Left colon (tissue), 2 donors: ENCODE measurements at regions not wholly inside any gene's neighbourhood (a gene's known extent, or its start where the extent isn't known, plus 50 kb on each side); places are given as distances from the start of the nearest gene placed in this dataset.
A peak's percentile ranks its signal among the peaks of the same experiment; 100 is the strongest.

Experiments
- ATAC-seq: fragments of 200-7000 bp; cut with Tn5 transposase; one replicate; pipeline ENCODE4 v1.9.1; 2020; ENCODE audit warnings: mild to moderate bottlenecking, moderate library complexity
- DNase-seq, 2 donors: peaks; one replicate each; pipeline ENCODE4 v3.0.0-alpha.2; 2020
- intact Hi-C, 2 donors: fragments of 100-400 bp; cut with DNase I in 1 of 2; cut with micrococcal nuclease in 1 of 2; formaldehyde crosslinking; loops; one replicate each; pipeline versions ENCODE4 v1.11.2 to v1.14.0; 2022; cut with DNase I, micrococcal nuclease
- donor health status: DM: no; HTN: no; CAD: no.
- donor health status: DM: yes; HTN: yes; CAD: no.

GRCh38 chr11:111101881-111102280 is 143.6 kb upstream of the POU2AF2 start:
- no peak for DNase-seq
- ATAC-seq, result no peak
- intact Hi-C loops, result no loop called here

GRCh38 chr11:111099028-111099713 is 146.4 kb upstream of the POU2AF2 start:
- intact Hi-C loops, result no loop called here
- ATAC-seq (no peak), DNase-seq (no peak)

- intact Hi-C loops, result no loop called here
- ATAC-seq (no peak), DNase-seq (no peak)
Measured at GRCh38 chr11:111098091-111098490, 147.4 kb upstream of the POU2AF2 start.

- peak; percentile 56 for ATAC-seq
- DNase-seq, result peak in 1 of 2 donors; percentile 37
- intact Hi-C loops, result no loop called here
Measured at GRCh38 chr11:111097191-111097590, 148.3 kb upstream of the POU2AF2 start.

DNA sequence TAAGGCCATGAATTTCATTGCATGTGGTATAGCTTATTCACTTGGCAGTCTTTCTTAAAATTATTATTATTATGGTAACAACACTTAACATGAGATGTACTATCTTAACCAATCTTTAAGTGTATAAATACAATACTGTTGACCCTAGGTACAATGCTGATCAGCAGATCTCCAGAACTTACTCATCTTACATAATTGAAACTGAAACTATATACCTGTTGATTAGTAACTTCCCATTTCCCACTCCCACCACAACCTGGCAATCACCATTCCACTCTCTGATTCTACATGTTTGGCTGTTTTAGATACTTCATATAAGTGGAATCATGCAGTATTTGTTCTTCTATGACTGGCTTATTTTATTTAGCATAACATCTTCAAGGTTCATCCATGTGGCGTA is 150.2 kb upstream of the POU2AF2 start:
- ATAC-seq (no peak), DNase-seq (no peak)
- intact Hi-C loops, result no loop called here

DNA sequence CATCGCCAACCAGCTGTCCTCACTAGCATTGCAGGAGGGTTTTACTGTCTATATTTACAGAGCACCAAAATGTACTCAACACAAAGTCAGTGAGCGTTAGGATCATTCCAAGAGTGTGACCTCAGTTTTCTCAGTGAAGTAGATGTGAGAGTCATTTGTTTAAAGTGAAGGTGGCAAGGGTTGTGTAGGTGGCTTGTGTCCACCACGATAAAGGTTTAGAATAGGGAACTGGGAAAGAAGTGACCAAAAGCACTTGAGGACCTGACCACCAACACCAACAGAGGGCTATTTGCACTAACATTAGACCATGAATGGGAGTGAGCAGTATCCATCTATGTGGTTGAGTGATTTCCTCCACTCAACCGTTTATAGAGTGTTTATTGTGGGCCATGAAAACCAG is 152.5 kb upstream of the POU2AF2 start:
- intact Hi-C loops, result no loop called here
- ATAC-seq (no peak), DNase-seq (no peak)

DNA sequence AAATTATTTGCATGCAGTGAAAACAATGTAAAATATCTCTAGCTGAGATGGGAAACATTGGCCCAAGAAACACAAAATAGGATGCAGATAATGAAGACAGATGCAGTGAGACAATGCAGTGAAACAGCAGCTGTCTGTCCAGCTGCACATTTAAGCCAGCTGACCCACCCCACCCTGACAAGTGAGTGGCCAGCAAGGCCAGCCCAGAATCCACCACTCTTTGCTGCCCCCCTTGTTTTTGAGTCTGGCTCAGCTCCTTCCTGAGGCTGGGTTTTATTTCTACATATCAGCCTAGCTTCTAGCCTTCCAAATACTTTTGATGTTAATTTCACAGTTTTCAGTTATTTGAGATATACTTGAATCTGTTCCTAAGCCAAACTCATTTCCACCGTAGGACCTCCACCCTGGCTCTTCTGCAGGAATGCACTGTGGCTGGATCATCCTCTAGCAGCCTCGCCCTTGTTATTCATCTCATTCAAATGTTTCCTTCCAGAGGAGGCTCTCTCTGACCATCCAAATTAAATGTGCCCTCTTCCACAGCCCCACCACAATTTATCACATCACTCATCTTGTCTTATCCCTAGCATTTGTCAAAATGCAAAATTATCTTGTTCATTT is 154.1 kb upstream of the POU2AF2 start:
- no peak for DNase-seq
- ATAC-seq, result no peak
- intact Hi-C loops, result no loop called here

DNA sequence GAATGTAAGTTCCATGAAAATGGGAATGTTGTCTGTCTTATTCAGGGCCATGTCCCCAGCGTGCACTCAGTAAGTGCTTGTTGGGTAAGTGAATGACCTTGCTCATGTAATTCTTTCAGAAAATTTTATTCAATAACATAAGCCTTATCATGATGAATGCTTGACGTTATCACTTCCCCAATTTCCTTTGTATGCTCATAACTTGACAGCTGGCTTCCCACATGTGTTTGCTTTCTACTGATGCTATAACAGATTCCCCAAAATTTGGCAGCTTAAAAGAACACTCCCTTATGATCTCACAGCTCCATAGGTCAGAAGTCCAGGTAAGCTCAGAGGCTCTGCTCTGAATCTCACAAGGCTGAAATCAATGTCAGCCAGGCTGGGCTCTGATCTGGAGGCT is 155.8 kb upstream of the POU2AF2 start:
- intact Hi-C loops, result no loop called here
- DNase-seq (no peak), ATAC-seq (no peak)

GRCh38 chr11:111088847-111089355 is 156.6 kb upstream of the POU2AF2 start:
- DNase-seq, result no peak
- intact Hi-C loops, result no loop called here

DNA sequence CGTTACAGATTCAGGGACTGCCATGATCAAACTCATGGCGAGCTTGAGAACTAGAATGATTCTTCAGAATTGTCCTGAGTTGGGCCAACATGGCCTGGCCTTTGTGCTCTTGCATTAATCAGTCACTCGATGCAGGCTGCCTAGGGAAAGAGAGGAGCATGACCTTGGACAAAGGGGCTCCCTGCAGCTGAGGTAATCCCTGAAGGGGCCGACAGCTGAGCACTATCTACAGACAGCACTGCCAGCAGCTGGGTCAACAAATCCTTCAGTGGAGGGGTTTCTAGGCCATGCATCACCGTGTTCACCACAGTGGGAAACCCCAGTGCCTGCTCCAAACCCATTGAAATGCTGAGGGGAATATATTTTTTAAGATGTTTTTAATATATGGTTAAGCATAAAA is 159.5 kb upstream of the POU2AF2 start:
- ATAC-seq (no peak), DNase-seq (no peak)
- intact Hi-C loops, result no loop called here

More at GRCh38 chr11:111088847-111089355, 156.6 kb upstream of the POU2AF2 start:
- ATAC-seq, result no peak

- no peak for ATAC-seq
- intact Hi-C loops, result no loop called here
- DNase-seq, result no peak
Measured at GRCh38 chr11:111082664-111083063, 162.9 kb upstream of the POU2AF2 start.

DNA sequence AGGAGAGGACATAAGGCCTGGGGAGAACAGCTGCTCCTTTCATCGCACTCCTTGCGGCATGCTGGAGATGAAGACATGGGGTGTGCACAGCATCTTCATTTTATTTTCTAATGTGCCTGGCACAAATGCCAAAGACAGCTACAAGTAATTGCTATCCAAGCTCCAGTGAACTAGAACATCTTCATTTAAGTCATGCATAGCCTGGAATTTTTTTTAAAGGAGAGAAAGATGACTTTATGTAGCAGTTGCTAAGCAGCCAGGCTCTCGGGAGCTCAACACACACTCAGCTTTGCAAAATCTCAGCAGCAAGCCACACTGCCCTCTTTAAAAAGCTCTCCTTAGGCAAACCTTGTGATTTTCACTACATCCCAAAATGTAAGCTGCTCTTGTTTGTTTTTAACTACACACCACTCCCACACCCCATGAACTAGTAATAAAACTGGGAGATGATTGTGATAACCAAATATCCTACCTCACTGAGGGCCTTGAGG is 164.5 kb upstream of the POU2AF2 start:
- DNase-seq (no peak), ATAC-seq (no peak)
- intact Hi-C loops, result no loop called here

DNA sequence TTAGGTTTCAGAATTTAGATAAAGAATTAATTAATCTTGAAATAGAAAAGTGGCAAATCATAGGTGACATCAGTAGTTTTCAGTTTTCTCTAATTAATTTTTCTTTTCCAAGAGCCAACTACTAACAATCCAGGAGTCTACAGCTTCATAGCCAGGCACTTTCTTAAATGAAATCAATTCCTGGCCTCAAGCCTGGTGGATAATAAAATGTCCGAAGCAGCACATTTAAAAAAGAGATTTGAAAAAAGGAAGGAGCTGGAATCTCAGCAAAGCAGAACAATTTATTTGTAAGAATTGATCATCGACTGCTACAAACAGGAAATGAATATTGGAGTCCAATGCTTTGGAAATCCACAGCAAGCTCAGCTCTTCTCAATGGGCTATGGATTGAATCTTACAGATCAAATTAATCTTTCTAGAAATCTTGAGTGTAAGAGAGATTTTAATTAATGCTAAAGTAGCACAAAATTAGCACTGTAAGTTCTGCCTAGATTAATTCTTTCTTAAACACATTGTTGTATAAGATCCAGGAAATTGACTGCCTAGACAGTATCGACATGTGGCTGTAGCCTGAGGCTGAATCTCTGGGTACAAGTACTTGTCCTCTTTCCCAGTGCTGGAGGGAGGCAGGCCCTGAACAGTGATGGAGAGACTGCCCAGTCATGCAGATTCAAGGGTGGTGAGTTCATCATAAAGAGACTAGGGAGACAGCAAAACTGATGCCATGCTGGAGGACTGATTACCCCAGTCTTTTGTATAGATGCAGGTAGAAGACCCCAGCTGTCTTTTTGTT is 167.8 kb upstream of the POU2AF2 start:
- DNase-seq (no peak), ATAC-seq (no peak)
- intact Hi-C loops, result no loop called here

DNA sequence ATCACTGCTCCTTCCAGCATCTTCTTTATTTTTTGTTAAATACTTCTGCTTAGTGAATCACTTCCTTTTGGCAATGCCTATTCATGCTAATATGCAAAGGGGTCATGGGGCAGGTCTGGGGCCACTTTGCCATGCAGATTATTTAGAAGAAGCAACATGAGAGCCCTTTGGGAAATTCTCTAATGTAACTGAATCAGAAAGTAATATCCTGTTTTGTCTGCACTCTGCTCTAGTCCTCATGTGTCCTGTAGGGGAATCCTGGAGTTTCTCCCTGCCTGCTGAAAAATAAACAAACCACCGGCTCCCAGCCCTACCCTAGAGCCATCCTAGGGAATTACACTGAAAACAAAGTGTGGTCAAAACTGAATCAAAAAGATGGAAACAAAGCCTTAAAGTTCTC is 176.5 kb upstream of the POU2AF2 start:
- ATAC-seq (no peak), DNase-seq (no peak)
- intact Hi-C loops, result no loop called here

DNA sequence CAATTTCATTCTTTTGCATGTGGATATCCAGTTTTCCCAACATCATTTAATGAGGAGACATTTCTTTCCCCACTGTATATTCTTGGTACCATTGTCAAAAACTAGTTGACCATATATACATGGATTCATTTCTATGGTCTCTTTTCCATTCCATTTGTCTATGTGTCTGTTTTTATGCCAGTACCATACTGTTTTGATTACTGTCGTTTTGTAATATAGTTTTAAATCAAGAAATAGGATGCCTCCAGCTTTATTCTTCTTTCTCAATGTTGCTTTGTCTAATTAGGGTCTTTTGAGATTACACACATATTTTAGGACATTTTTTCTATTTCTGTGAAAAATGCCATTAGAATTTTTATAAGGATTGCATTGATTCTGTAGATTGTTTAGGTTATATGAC is 177.5 kb upstream of the POU2AF2 start:
- intact Hi-C loops, result no loop called here
- no peak for DNase-seq
- ATAC-seq, result no peak

- no peak for ATAC-seq
- DNase-seq, result no peak
- intact Hi-C loops, result no loop called here
Measured at GRCh38 chr11:111066846-111067245, 178.7 kb upstream of the POU2AF2 start.

DNA sequence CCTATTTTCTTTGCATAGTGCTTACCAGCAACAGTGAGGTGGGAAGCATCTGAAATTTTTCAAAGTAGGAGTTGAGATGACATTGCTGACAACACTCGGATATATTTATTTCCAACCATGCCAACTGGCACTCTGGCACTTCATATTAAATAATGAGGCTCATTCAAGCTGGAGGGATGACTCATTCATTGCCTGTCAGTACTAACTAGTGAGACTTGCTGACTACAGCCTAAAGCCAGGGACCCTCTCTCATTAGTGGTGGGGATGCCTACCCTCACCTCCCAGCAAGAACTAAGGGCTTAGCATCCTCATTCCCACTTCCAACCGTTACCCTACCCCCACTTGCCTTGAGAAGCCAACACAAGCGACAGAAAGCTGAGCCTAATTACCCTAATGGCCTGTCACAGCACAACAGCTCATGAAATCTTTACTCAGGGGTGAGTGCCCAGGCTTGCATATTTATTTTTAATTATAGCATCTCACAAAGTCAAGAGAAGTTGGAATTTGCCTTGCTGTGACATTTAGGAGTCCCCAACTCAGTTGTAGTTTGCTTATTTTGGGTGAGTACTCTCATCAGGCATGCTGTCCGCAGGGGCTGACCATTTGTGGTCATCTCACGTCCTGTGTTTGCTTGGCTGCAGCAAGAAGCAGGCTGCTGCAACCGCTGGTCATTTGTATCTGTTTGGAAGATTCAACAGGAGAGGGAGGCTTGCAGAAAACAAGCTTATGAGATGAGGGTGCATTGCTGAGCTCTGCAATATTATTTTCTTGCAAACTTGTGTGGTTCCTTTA is 181.6 kb upstream of the POU2AF2 start:
- DNase-seq, result no peak
- intact Hi-C loops, result no loop called here
- ATAC-seq, result no peak

DNA sequence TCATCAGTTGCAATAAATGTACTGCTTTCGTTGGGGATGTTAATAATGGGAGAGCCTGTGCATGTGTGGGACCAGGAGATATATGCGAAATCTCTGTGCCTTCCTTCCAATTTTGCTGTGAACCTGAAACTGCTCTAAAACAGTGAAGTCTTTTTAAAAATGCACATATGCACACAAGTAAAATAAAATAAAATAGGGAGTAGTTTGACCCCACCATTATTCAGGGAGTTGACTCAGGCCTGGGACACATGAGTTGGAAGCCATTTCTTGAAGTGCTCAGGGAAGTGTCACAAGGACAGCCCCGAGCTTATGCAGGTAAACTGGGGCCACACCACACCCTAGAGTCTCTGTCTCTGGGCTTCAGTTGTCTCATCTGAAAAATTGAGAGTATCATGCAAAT is 183.1 kb upstream of the POU2AF2 start:
- intact Hi-C loops, result no loop called here
- no peak for DNase-seq
- ATAC-seq, result no peak

GRCh38 chr11:111059726-111060125 is 185.8 kb upstream of the POU2AF2 start:
- ATAC-seq (no peak), DNase-seq (no peak)
- intact Hi-C loops, result no loop called here
